ENCODE measurements at regions not wholly inside any gene's neighbourhood (a gene's known extent, or its start where the extent isn't known, plus 50 kb on each side); places are given as distances from the start of the nearest gene placed in this dataset.

DNA sequence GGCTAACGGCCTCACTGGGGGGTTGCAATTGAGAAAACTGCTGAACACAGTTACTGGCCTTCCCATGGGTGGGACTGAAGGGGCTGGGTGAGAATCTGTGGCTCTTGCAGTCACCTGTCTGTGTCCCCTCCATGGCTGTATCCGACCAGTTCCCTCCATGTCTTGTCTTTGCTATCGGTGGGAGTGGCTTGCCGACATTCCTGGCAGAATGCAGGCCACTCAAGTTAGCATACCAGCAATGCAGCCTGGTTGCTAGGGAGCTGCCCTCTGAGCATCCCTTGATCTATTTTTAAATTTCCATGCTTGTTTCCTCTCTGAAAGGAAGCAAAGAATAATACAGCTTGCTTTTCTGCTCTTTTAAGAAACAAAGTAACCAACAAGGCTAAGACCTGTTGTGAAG is 1509.7 kb upstream of the WWC1 start:
- WGBS (ENCODE audit: insufficient coverage): 57% methylated on average over 3 of the region's 4 CpGs
- H3K4me3 Mint-ChIP-seq: no peak overlapping the region
- H3K4me1 Mint-ChIP-seq: no peaks in the 10 kb centered on the region
- DNase-seq (no peak), ATAC-seq (ENCODE audit: low read depth) (no peak)
- Histone ChIP-seq H3K9me3 (ENCODE audit: control extremely low read depth in 1 of 3, control insufficient read depth in 2 of 3, insufficient read depth in 1 of 3, low read length in 2 of 3) (peaks cover 0 to 15% (median 0%) of the 10 kb centered on the region in 3 donors), H3K4me3 (ENCODE audit: control extremely low read depth in 1 of 5, extremely low read depth in 1 of 5, insufficient read depth in 1 of 5, low read depth in 2 of 5, low read length in 4 of 5) (no peak overlapping the region), H3K4me1 (ENCODE audit: control insufficient read depth in 2 of 2, insufficient read depth in 2 of 2, low read length in 2 of 2) (no peaks in the 10 kb centered on the region), H3K27ac (ENCODE audit: low read length in 2 of 2) (no peak overlapping the region), H3K27me3 (replicated peaks in 1 of 4; ENCODE audit: control extremely low read depth in 1 of 4, control insufficient read depth in 3 of 4, insufficient read depth in 4 of 4, low read length in 3 of 4) (no peaks in the 10 kb centered on the region), H3K79me2 (ENCODE audit: control insufficient read depth, insufficient read depth, low read length) (no peaks in the 10 kb centered on the region), H3K4me2 (replicated peaks; ENCODE audit: low read depth, low read length, poor library complexity, severe bottlenecking) (no peak overlapping the region), H4K20me1 (ENCODE audit: control insufficient read depth, insufficient read depth, low read length, poor library complexity, severe bottlenecking) (no peaks in the 10 kb centered on the region), H3K9ac (ENCODE audit: low read length) (no peak overlapping the region), H3K36me3 (replicated peaks in 1 of 2; ENCODE audit: control extremely low read depth in 1 of 2, control insufficient read depth in 1 of 2, extremely low read depth in 1 of 2, insufficient read depth in 2 of 2, low read length in 1 of 2) (no peaks in the 10 kb centered on the region), H2AFZ (ENCODE audit: insufficient read depth, low read depth, low read length, poor library complexity, severe bottlenecking) (no peak overlapping the region)
- H3K9me3 Mint-ChIP-seq (ENCODE audit: insufficient read depth): peaks cover 5% of the 10 kb centered on the region
- POLR2A ChIA-PET: no interaction called here
- intact Hi-C loops (cut with micrococcal nuclease): no loop called here
- no peak overlapping the region for H3K27ac Mint-ChIP-seq
- CTCF ChIA-PET: no interaction called here
- no peak for TF ChIP-seq EZH2 (IDR thresholded peaks at IDR 0.05; ENCODE audit: borderline replicate concordance, insufficient read depth, low read depth, low read length, poor library complexity, severe bottlenecking)
- TF ChIP-seq, protein P1, sequence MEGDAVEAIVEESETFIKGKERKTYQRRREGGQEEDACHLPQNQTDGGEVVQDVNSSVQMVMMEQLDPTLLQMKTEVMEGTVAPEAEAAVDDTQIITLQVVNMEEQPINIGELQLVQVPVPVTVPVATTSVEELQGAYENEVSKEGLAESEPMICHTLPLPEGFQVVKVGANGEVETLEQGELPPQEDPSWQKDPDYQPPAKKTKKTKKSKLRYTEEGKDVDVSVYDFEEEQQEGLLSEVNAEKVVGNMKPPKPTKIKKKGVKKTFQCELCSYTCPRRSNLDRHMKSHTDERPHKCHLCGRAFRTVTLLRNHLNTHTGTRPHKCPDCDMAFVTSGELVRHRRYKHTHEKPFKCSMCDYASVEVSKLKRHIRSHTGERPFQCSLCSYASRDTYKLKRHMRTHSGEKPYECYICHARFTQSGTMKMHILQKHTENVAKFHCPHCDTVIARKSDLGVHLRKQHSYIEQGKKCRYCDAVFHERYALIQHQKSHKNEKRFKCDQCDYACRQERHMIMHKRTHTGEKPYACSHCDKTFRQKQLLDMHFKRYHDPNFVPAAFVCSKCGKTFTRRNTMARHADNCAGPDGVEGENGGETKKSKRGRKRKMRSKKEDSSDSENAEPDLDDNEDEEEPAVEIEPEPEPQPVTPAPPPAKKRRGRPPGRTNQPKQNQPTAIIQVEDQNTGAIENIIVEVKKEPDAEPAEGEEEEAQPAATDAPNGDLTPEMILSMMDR (IDR thresholded peaks at IDR 0.05): no peak
- no peaks in the 10 kb centered on the region for H3K27me3 Mint-ChIP-seq

DNA sequence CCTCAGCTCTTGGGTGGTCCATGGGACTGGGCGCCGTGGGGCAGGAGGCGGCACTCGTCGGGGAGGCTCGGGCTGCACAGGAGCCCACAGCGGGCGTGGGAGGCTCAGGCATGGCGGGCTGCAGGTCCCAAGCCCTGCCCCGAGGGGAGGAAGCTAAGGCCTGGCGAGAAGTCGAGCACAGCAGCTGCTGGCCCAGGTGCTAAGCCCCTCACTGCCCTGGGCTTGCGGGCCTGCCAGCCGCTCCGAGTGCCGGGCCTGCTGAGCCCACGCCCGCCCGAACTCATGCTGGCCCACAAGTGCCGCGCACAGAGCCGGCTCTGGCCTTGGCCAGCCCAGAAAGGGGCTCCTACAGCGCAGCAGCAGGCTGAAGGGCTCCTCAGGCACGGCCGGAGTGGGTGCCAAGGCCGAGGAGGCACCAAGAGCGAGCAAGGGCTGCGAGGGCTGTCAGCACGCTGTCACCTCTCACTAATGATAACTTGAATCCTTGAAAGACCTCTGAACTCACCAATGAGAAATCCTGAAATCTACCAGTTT is 1506.8 kb upstream of the WWC1 start:
- ATAC-seq (ENCODE audit: low read depth) (no peak), DNase-seq (no peak)
- H3K36me3 ChIP-seq (replicated peaks in 1 of 2; ENCODE audit: control extremely low read depth in 1 of 2, control insufficient read depth in 1 of 2, extremely low read depth in 1 of 2, insufficient read depth in 2 of 2, low read length in 1 of 2): no peaks in the 10 kb centered on the region
- 93% methylated on average over 29 of the region's 29 CpGs for WGBS (ENCODE audit: insufficient coverage)
- CTCF ChIA-PET: no interaction called here
- no peak for TF ChIP-seq EZH2 (IDR thresholded peaks at IDR 0.05; ENCODE audit: borderline replicate concordance, insufficient read depth, low read depth, low read length, poor library complexity, severe bottlenecking)
- TF ChIP-seq, protein P1 (IDR thresholded peaks at IDR 0.05): no peak
- H3K4me3 ChIP-seq (ENCODE audit: control extremely low read depth in 1 of 5, extremely low read depth in 1 of 5, insufficient read depth in 1 of 5, low read depth in 2 of 5, low read length in 4 of 5): no peak overlapping the region
- no peak overlapping the region for H2AFZ ChIP-seq (ENCODE audit: insufficient read depth, low read depth, low read length, poor library complexity, severe bottlenecking)
- H3K9me3 ChIP-seq (ENCODE audit: control extremely low read depth in 1 of 3, control insufficient read depth in 2 of 3, insufficient read depth in 1 of 3, low read length in 2 of 3): peaks cover 0 to 19% (median 0%) of the 10 kb centered on the region in 3 donors
- no peaks in the 10 kb centered on the region for H4K20me1 ChIP-seq (ENCODE audit: control insufficient read depth, insufficient read depth, low read length, poor library complexity, severe bottlenecking)
- H3K27ac ChIP-seq (ENCODE audit: low read length in 2 of 2): no peak overlapping the region
- no peaks in the 10 kb centered on the region for H3K27me3 ChIP-seq (replicated peaks in 1 of 4; ENCODE audit: control extremely low read depth in 1 of 4, control insufficient read depth in 3 of 4, insufficient read depth in 4 of 4, low read length in 3 of 4)
- H3K4me2 ChIP-seq (replicated peaks; ENCODE audit: low read depth, low read length, poor library complexity, severe bottlenecking): no peak overlapping the region
- no peaks in the 10 kb centered on the region for H3K27me3 Mint-ChIP-seq
- no peak overlapping the region for H3K9ac ChIP-seq (ENCODE audit: low read length)
- H3K79me2 ChIP-seq (ENCODE audit: control insufficient read depth, insufficient read depth, low read length): no peaks in the 10 kb centered on the region
- peaks cover 5% of the 10 kb centered on the region for H3K9me3 Mint-ChIP-seq (ENCODE audit: insufficient read depth)
- H3K4me1 Mint-ChIP-seq: no peaks in the 10 kb centered on the region
- H3K4me1 ChIP-seq (ENCODE audit: control insufficient read depth in 2 of 2, insufficient read depth in 2 of 2, low read length in 2 of 2): no peaks in the 10 kb centered on the region
- intact Hi-C loops (cut with micrococcal nuclease): no loop called here
- H3K27ac Mint-ChIP-seq: no peak overlapping the region
- POLR2A ChIA-PET: no interaction called here
- no peak overlapping the region for H3K4me3 Mint-ChIP-seq
